Activated CD8-positive, alpha-beta memory T cell treated with anti-CD3 and anti-CD28 coated beads, Interleukin-2, amount 10 ng/mL, durations not matched to agents 7 days and 5 days (primary cell): ENCODE measurements at regions not wholly inside any gene's neighbourhood (a gene's known extent, or its start where the extent isn't known, plus 50 kb on each side); places are given as distances from the start of the nearest gene placed in this dataset.
"Not testable (repeated sequence)": the region's sequence is repeated elsewhere in the genome, so short reads cannot be mapped to it uniquely, and the experiment has no call there.

Source experiments
- ATAC-seq: fragments of 150-1000 bp; cut with Tn5 transposase; one replicate; pipeline ENCODE4 v1.10.0; 2021; ENCODE audit warnings: moderate library complexity
- CTCF ChIA-PET: fragments of 350-600 bp; sonication (Branson Sonifier 250); formaldehyde crosslinking; loops from one replicate; lab custom pipeline; 2021; ENCODE audit warnings: antibody characterized with exemption; lab: Charles Lee
- DNase-seq: peaks from one replicate; pipeline ENCODE4 v3.0.0-alpha.2; 2020
- H3K27ac Mint-ChIP-seq: one replicate; pipeline ENCODE4 v1.8.0; 2021; ENCODE audit warnings: mild to moderate bottlenecking, mixed read lengths
- H3K27me3 Mint-ChIP-seq: one replicate; pipeline ENCODE4 v1.8.0; 2021; ENCODE audit warnings: mixed read lengths
- H3K36me3 Mint-ChIP-seq: one replicate; pipeline ENCODE4 v1.8.0; 2021; ENCODE audit warnings: mild to moderate bottlenecking, mixed read lengths
- H3K4me1 Mint-ChIP-seq: one replicate; pipeline ENCODE4 v1.8.0; 2021; ENCODE audit warnings: mixed read lengths
- H3K4me3 Mint-ChIP-seq: one replicate; pipeline ENCODE4 v1.8.0; 2021; ENCODE audit warnings: mild to moderate bottlenecking, moderate library complexity, mixed read lengths
- H3K9me3 Mint-ChIP-seq: one replicate; pipeline ENCODE4 v1.8.0; 2022; ENCODE audit warnings: low read depth, mixed read lengths

GRCh38 chr7:113331155-113331898 is 213.0 kb upstream of the SMIM30 start:
- no peak overlapping the region for H3K27ac Mint-ChIP-seq
- H3K4me3 Mint-ChIP-seq: no peak overlapping the region
- CTCF ChIA-PET: no interaction called here
- no peaks in the 10 kb centered on the region for H3K27me3 Mint-ChIP-seq
- H3K4me1 Mint-ChIP-seq: no peaks in the 10 kb centered on the region
- no peaks in the 10 kb centered on the region for H3K36me3 Mint-ChIP-seq
- no peak for DNase-seq
- peaks cover 3% of the 10 kb centered on the region for H3K9me3 Mint-ChIP-seq
- ATAC-seq: no peak

- DNase-seq (no peak), ATAC-seq (no peak)
- H3K36me3 Mint-ChIP-seq: no peaks in the 10 kb centered on the region
- H3K4me3 Mint-ChIP-seq: no peak overlapping the region
- H3K27ac Mint-ChIP-seq: no peak overlapping the region
- H3K4me1 Mint-ChIP-seq: no peaks in the 10 kb centered on the region
- no peaks in the 10 kb centered on the region for H3K9me3 Mint-ChIP-seq
- no peaks in the 10 kb centered on the region for H3K27me3 Mint-ChIP-seq
- CTCF ChIA-PET: no interaction called here
Observed at GRCh38 chr7:113321201-113321600, 202.8 kb upstream of the SMIM30 start.

DNA sequence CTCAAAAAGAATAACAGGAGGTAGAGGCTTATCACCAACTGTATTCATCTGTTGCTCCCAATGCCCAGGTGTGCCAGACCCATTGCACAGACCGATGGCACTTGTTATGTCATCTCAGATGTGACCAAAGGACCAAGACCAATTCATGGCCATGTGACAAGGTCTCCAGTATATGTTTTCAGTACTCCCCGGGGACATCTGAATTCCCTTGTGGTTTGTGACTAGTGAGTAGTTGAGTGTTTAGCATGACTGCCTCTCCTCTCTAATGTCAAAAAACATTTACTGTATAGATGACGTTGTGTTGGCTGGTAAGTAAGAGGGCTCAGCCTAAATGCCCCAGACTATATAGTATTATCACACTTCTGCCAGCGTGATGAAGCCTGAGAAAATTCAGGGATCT is 202.1 kb upstream of the SMIM30 start:
- CTCF ChIA-PET: no interaction called here
- Mint-ChIP-seq H3K9me3 (no peaks in the 10 kb centered on the region), H3K27ac (no peak overlapping the region), H3K4me1 (no peaks in the 10 kb centered on the region), H3K36me3 (no peaks in the 10 kb centered on the region), H3K27me3 (no peaks in the 10 kb centered on the region), H3K4me3 (no peak overlapping the region)
- DNase-seq (no peak), ATAC-seq (no peak)

DNA sequence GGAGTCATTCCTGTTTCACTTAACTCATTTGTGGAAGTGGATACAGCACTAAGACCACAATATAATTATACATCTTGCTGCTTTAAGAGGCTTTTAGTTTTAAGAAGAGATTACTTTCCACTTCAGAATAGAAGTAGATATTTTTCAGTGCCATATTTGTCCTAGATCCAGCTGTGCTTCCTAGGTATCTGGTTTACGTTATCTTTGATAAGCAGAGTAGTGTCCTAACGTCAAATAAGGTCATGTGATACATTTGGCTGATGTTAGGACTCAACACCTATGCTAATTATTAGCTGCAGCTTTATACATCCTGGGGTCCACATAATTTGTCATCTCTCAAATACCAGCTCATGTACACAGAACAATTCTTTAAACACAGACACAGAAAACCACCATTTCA is 196.2 kb upstream of the SMIM30 start:
- Mint-ChIP-seq H3K4me3 (no peak overlapping the region), H3K27me3 (no peaks in the 10 kb centered on the region), H3K4me1 (no peaks in the 10 kb centered on the region), H3K9me3 (no peaks in the 10 kb centered on the region), H3K36me3 (no peaks in the 10 kb centered on the region), H3K27ac (no peak overlapping the region)
- no peak for ATAC-seq
- CTCF ChIA-PET: no interaction called here
- no peak for DNase-seq

DNA sequence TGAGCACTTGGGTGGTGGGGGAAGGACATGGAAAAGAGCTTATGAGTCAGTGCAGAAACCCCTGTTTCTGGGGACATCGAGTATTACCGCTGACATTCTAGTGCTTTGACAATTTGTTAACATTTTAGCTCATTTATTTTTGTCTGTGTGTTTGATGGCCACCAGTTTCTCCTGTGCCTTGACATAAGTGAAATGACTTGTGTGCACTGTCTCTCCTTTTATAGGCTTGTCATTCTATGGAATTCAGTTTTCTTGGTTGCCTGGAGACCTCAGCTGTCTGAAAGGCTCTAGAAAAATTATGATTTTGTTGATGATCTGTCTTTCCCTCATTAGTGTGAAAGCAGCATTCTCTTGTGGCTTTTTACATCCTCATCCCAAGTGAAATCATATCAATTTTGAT is 190.0 kb upstream of the SMIM30 start:
- CTCF ChIA-PET: no interaction called here
- Mint-ChIP-seq H3K4me1 (no peaks in the 10 kb centered on the region), H3K9me3 (no peaks in the 10 kb centered on the region), H3K4me3 (no peak overlapping the region), H3K27me3 (no peaks in the 10 kb centered on the region), H3K27ac (no peak overlapping the region), H3K36me3 (no peaks in the 10 kb centered on the region)
- ATAC-seq: no peak
- DNase-seq: no peak

- DNase-seq: no peak
- Mint-ChIP-seq H3K36me3 (no peaks in the 10 kb centered on the region), H3K27me3 (no peaks in the 10 kb centered on the region), H3K4me1 (no peaks in the 10 kb centered on the region), H3K4me3 (no peak overlapping the region), H3K9me3 (no peaks in the 10 kb centered on the region), H3K27ac (no peak overlapping the region)
- CTCF ChIA-PET: no interaction called here
- ATAC-seq: no peak
Observed at GRCh38 chr7:113307147-113307546, 188.8 kb upstream of the SMIM30 start.

- no peaks in the 10 kb centered on the region for H3K9me3 Mint-ChIP-seq
- no peak for DNase-seq
- no peaks in the 10 kb centered on the region for H3K36me3 Mint-ChIP-seq
Observed at GRCh38 chr7:113306302-113306701, 187.9 kb upstream of the SMIM30 start.

GRCh38 chr7:113304104-113304503 is 185.8 kb upstream of the SMIM30 start:
- ATAC-seq: no peak

More at GRCh38 chr7:113306302-113306701, 187.9 kb upstream of the SMIM30 start:
- no peak for ATAC-seq
- Mint-ChIP-seq H3K4me1 (no peaks in the 10 kb centered on the region), H3K27me3 (no peaks in the 10 kb centered on the region), H3K4me3 (no peak overlapping the region), H3K27ac (no peak overlapping the region)
- CTCF ChIA-PET: no interaction called here

DNA sequence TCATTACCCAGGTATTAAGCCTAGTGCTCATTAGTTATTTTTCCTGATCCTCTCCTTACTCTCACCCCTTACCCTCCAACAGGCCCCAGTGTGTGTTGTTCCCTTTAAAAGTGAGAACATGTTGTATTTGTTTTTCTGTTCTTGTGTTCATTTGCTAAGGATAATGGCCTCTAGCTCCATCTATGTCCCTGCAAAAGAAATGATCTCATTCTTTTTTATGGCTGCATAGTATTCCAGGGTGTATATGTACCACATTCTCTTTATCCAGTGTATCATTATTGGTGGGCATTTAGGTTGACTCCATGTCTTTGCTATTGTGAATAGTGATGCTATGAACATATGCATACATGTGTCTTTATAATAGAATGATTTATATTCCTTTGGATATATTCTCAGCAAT is 185.0 kb upstream of the SMIM30 start:
- ATAC-seq, CTCF ChIA-PET, H3K27ac Mint-ChIP-seq, H3K4me3 Mint-ChIP-seq, H3K4me1 Mint-ChIP-seq, H3K9me3 Mint-ChIP-seq, H3K27me3 Mint-ChIP-seq, DNase-seq, H3K36me3 Mint-ChIP-seq: not testable (repeated sequence)

More at GRCh38 chr7:113304104-113304503, 185.8 kb upstream of the SMIM30 start:
- H3K27ac Mint-ChIP-seq: no peak overlapping the region
- no peak for DNase-seq
- H3K4me1 Mint-ChIP-seq: no peaks in the 10 kb centered on the region
- H3K36me3 Mint-ChIP-seq: no peaks in the 10 kb centered on the region
- CTCF ChIA-PET: no interaction called here
- H3K27me3 Mint-ChIP-seq: no peaks in the 10 kb centered on the region
- no peaks in the 10 kb centered on the region for H3K9me3 Mint-ChIP-seq
- no peak overlapping the region for H3K4me3 Mint-ChIP-seq

GRCh38 chr7:113301983-113302382 is 183.6 kb upstream of the SMIM30 start:
- ATAC-seq: no peak
- no peak overlapping the region for H3K27ac Mint-ChIP-seq
- H3K9me3 Mint-ChIP-seq: no peaks in the 10 kb centered on the region
- CTCF ChIA-PET: no interaction called here
- no peaks in the 10 kb centered on the region for H3K4me1 Mint-ChIP-seq
- no peaks in the 10 kb centered on the region for H3K27me3 Mint-ChIP-seq
- DNase-seq: no peak
- no peaks in the 10 kb centered on the region for H3K36me3 Mint-ChIP-seq
- no peak overlapping the region for H3K4me3 Mint-ChIP-seq

DNA sequence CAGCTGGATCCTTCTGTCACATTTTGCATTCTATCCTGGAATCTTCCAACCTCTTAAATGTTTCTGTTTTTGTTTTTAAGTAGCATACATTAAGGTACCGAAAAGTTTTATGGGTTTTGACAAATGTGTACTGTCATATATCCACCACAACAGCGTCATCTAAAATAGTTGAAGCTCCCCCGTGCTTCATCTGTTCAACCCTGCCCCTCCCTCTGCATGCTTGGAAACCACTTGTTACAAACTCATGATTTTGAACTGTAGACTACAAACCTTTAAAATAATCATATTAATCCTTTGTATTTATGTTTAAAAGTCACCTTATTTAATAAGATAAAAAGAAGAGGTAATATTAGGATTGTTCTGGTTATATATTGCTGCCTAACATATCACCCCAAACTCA is 182.8 kb upstream of the SMIM30 start:
- ATAC-seq (no peak), DNase-seq (no peak)
- Mint-ChIP-seq H3K9me3 (no peaks in the 10 kb centered on the region), H3K4me1 (no peaks in the 10 kb centered on the region), H3K27me3 (no peaks in the 10 kb centered on the region), H3K27ac (no peak overlapping the region), H3K4me3 (no peak overlapping the region), H3K36me3 (no peaks in the 10 kb centered on the region)
- CTCF ChIA-PET: no interaction called here

GRCh38 chr7:113299748-113300147 is 181.4 kb upstream of the SMIM30 start:
- DNase-seq: no peak
- ATAC-seq: no peak
- no peaks in the 10 kb centered on the region for H3K27me3 Mint-ChIP-seq
- CTCF ChIA-PET: no interaction called here
- no peaks in the 10 kb centered on the region for H3K4me1 Mint-ChIP-seq
- H3K36me3 Mint-ChIP-seq: no peaks in the 10 kb centered on the region
- no peak overlapping the region for H3K4me3 Mint-ChIP-seq
- H3K9me3 Mint-ChIP-seq: no peaks in the 10 kb centered on the region
- H3K27ac Mint-ChIP-seq: no peak overlapping the region

GRCh38 chr7:113298501-113298900 is 180.1 kb upstream of the SMIM30 start:
- CTCF ChIA-PET: no interaction called here
- no peak for ATAC-seq

GRCh38 chr7:113294750-113295149 is 176.4 kb upstream of the SMIM30 start:
- Mint-ChIP-seq H3K36me3 (no peaks in the 10 kb centered on the region), H3K27ac (no peak overlapping the region), H3K4me1 (no peaks in the 10 kb centered on the region), H3K27me3 (no peaks in the 10 kb centered on the region), H3K4me3 (no peak overlapping the region), H3K9me3 (no peaks in the 10 kb centered on the region)
- no peak for ATAC-seq
- no peak for DNase-seq
- CTCF ChIA-PET: no interaction called here

More at GRCh38 chr7:113298501-113298900, 180.1 kb upstream of the SMIM30 start:
- H3K27me3 Mint-ChIP-seq: no peaks in the 10 kb centered on the region
- no peak for DNase-seq
- H3K4me3 Mint-ChIP-seq: no peak overlapping the region
- no peaks in the 10 kb centered on the region for H3K9me3 Mint-ChIP-seq
- H3K4me1 Mint-ChIP-seq: no peaks in the 10 kb centered on the region
- no peak overlapping the region for H3K27ac Mint-ChIP-seq
- H3K36me3 Mint-ChIP-seq: no peaks in the 10 kb centered on the region
